ENCODE measurements at regions not wholly inside any gene's neighbourhood (a gene's known extent, or its start where the extent isn't known, plus 50 kb on each side); places are given as distances from the start of the nearest gene placed in this dataset.

DNA sequence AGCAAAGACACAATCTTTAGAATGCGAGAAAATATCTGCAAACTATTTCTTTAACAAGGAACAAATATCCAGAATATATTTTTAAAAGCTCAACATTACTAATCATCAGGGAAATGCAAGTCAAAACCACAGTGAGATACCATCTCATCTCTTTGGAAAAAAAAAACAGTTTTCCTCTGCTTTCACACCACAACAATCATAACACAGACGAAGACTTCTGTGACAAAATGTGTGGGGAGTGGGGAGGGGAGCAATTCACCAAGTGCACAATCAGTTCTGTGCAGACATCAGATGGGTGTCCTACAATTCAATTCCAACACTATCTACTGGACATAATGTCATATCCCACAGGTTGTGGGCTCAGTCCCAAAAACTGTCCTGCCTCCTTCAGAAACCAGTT is 293.2 kb upstream of the SLC7A11 start:
- no peak for TF ChIP-seq POLR2A (IDR thresholded peaks at IDR 0.05)
- TF ChIP-seq, protein P1, sequence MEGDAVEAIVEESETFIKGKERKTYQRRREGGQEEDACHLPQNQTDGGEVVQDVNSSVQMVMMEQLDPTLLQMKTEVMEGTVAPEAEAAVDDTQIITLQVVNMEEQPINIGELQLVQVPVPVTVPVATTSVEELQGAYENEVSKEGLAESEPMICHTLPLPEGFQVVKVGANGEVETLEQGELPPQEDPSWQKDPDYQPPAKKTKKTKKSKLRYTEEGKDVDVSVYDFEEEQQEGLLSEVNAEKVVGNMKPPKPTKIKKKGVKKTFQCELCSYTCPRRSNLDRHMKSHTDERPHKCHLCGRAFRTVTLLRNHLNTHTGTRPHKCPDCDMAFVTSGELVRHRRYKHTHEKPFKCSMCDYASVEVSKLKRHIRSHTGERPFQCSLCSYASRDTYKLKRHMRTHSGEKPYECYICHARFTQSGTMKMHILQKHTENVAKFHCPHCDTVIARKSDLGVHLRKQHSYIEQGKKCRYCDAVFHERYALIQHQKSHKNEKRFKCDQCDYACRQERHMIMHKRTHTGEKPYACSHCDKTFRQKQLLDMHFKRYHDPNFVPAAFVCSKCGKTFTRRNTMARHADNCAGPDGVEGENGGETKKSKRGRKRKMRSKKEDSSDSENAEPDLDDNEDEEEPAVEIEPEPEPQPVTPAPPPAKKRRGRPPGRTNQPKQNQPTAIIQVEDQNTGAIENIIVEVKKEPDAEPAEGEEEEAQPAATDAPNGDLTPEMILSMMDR (IDR thresholded peaks at IDR 0.05), result no peak
